ENCODE measurements at regions not wholly inside any gene's neighbourhood (a gene's known extent, or its start where the extent isn't known, plus 50 kb on each side); places are given as distances from the start of the nearest gene placed in this dataset.

GRCh38 chr9:2925016-2925415 is 81.1 kb upstream of the PUM3 start:
- TF ChIP-seq CTCF (IDR thresholded peaks at IDR 0.05): no peak
- TF ChIP-seq EZH2phosphoT487 (IDR thresholded peaks at IDR 0.05): no peak
